ENCODE measurements at regions not wholly inside any gene's neighbourhood (a gene's known extent, or its start where the extent isn't known, plus 50 kb on each side); places are given as distances from the start of the nearest gene placed in this dataset.

- no peak for DNase-seq (ENCODE audit: low spot score)
Measured at GRCh38 chr9:13648068-13648467, 368.6 kb upstream of the MPDZ start.

- no peak for DNase-seq (ENCODE audit: low spot score)
Measured at GRCh38 chr9:13646500-13647021, 367.1 kb upstream of the MPDZ start.

GRCh38 chr9:13645557-13645956 is 366.1 kb upstream of the MPDZ start:
- no peak for DNase-seq (ENCODE audit: low spot score)

- DNase-seq (ENCODE audit: low spot score) = no peak
Measured at GRCh38 chr9:13644675-13645074, 365.2 kb upstream of the MPDZ start.

GRCh38 chr9:13642646-13643045 is 363.2 kb upstream of the MPDZ start:
- DNase-seq (ENCODE audit: low spot score) = no peak

GRCh38 chr9:13629067-13629466 is 349.6 kb upstream of the MPDZ start:
- DNase-seq (ENCODE audit: low spot score) = no peak

GRCh38 chr9:13628526-13628925 is 349.0 kb upstream of the MPDZ start:
- no peak for DNase-seq (ENCODE audit: low spot score)

GRCh38 chr9:13627502-13627901 is 348.0 kb upstream of the MPDZ start:
- no peak for DNase-seq (ENCODE audit: low spot score)

- DNase-seq (ENCODE audit: low spot score) = no peak
Measured at GRCh38 chr9:13627071-13627470, 347.6 kb upstream of the MPDZ start.

- DNase-seq (ENCODE audit: low spot score) = no peak
Measured at GRCh38 chr9:13626601-13627000, 347.1 kb upstream of the MPDZ start.

- no peak for DNase-seq (ENCODE audit: low spot score)
Measured at GRCh38 chr9:13621872-13622564, 342.5 kb upstream of the MPDZ start.

GRCh38 chr9:13616491-13617035 is 337.1 kb upstream of the MPDZ start:
- no peak for DNase-seq (ENCODE audit: low spot score)

- no peak for DNase-seq (ENCODE audit: low spot score)
Measured at GRCh38 chr9:13615660-13616490, 336.4 kb upstream of the MPDZ start.

GRCh38 chr9:13614060-13614459 is 334.6 kb upstream of the MPDZ start:
- DNase-seq (ENCODE audit: low spot score) = no peak

- no peak for DNase-seq (ENCODE audit: low spot score)
Measured at GRCh38 chr9:13613296-13613695, 333.8 kb upstream of the MPDZ start.

GRCh38 chr9:13608451-13608850 is 329.0 kb upstream of the MPDZ start:
- DNase-seq (ENCODE audit: low spot score) = no peak

GRCh38 chr9:13607481-13608441 is 328.3 kb upstream of the MPDZ start:
- DNase-seq (ENCODE audit: low spot score) = no peak

- DNase-seq (ENCODE audit: low spot score) = no peak
Measured at GRCh38 chr9:13606586-13606985, 327.1 kb upstream of the MPDZ start.

GRCh38 chr9:13603921-13604320 is 324.4 kb upstream of the MPDZ start:
- DNase-seq (ENCODE audit: low spot score) = no peak

- DNase-seq (ENCODE audit: low spot score) = no peak
Measured at GRCh38 chr9:13598738-13599137, 319.2 kb upstream of the MPDZ start.

- DNase-seq (ENCODE audit: low spot score) = no peak
Measured at GRCh38 chr9:13597427-13597826, 317.9 kb upstream of the MPDZ start.

GRCh38 chr9:13597004-13597403 is 317.5 kb upstream of the MPDZ start:
- no peak for DNase-seq (ENCODE audit: low spot score)

All from HuH-7.5 (cell line).